Endothelial cell (in vitro differentiated cells): ENCODE measurements at regions not wholly inside any gene's neighbourhood (a gene's known extent, or its start where the extent isn't known, plus 50 kb on each side); places are given as distances from the start of the nearest gene placed in this dataset.

Experiments used
- DNase-seq: peaks from one replicate; pipeline ENCODE4 v3.0.0; 2021; ENCODE audit warnings: low spot score
- H3K27ac Mint-ChIP-seq: one replicate; pipeline ENCODE4 v1.8.0; 2021; ENCODE audit warnings: mixed read lengths, inconsistent platforms; ENCODE audit not compliant: unreplicated experiment
- H3K27me3 Mint-ChIP-seq: one replicate; pipeline ENCODE4 v1.8.0; 2021; ENCODE audit warnings: mild to moderate bottlenecking, moderate library complexity, mixed read lengths, inconsistent platforms; ENCODE audit not compliant: unreplicated experiment
- H3K36me3 Mint-ChIP-seq: one replicate; pipeline ENCODE4 v1.8.0; 2021; ENCODE audit warnings: mild to moderate bottlenecking, low read depth, mixed read lengths, inconsistent platforms; ENCODE audit not compliant: unreplicated experiment
- H3K4me1 Mint-ChIP-seq: one replicate; pipeline ENCODE4 v1.8.0; 2021; ENCODE audit warnings: mild to moderate bottlenecking, mixed read lengths, inconsistent platforms; ENCODE audit not compliant: unreplicated experiment
- H3K4me3 Mint-ChIP-seq: one replicate; pipeline ENCODE4 v1.8.0; 2021; ENCODE audit warnings: mild to moderate bottlenecking, mixed read lengths, inconsistent platforms; ENCODE audit not compliant: unreplicated experiment
- H3K9me3 Mint-ChIP-seq: one replicate; pipeline ENCODE4 v1.8.0; 2021; ENCODE audit warnings: mixed read lengths, inconsistent platforms; ENCODE audit not compliant: unreplicated experiment
- CTCF ChIP-seq: fragments of 200-600 bp; sonication (generic); IDR thresholded peaks from one replicate; pipeline ENCODE4 v1.5.0; 2021; ENCODE audit warnings: antibody characterized with exemption; ENCODE audit not compliant: unreplicated experiment

- Mint-ChIP-seq H3K9me3 (no peaks in the 10 kb centered on the region), H3K36me3 (no peaks in the 10 kb centered on the region), H3K27ac (no peak overlapping the region), H3K27me3 (peaks cover 2% of the 10 kb centered on the region), H3K4me3 (no peak overlapping the region), H3K4me1 (peaks cover 4% of the 10 kb centered on the region)
- no peak for TF ChIP-seq CTCF
- no peak for DNase-seq
Observed at GRCh38 chr3:71887256-71887655, 102.3 kb upstream of the PROK2 start.

GRCh38 chr3:71885006-71885405 is 100.1 kb upstream of the PROK2 start:
- no peaks in the 10 kb centered on the region for H3K36me3 Mint-ChIP-seq
- no peak for DNase-seq
- H3K9me3 Mint-ChIP-seq, result no peaks in the 10 kb centered on the region
- H3K4me3 Mint-ChIP-seq, result no peak overlapping the region
- no peak for TF ChIP-seq CTCF
- peaks cover 4% of the 10 kb centered on the region for H3K4me1 Mint-ChIP-seq
- H3K27ac Mint-ChIP-seq, result no peak overlapping the region
- H3K27me3 Mint-ChIP-seq, result peaks cover 2% of the 10 kb centered on the region

GRCh38 chr3:71881732-71882131 is 96.8 kb upstream of the PROK2 start:
- no peak for TF ChIP-seq CTCF
- Mint-ChIP-seq H3K27me3 (peaks cover 2% of the 10 kb centered on the region), H3K36me3 (no peaks in the 10 kb centered on the region), H3K9me3 (no peaks in the 10 kb centered on the region), H3K4me3 (no peak overlapping the region), H3K4me1 (peaks cover 11% of the 10 kb centered on the region), H3K27ac (no peak overlapping the region)
- no peak for DNase-seq

GRCh38 chr3:71881041-71881440 is 96.1 kb upstream of the PROK2 start:
- Mint-ChIP-seq H3K9me3 (no peaks in the 10 kb centered on the region), H3K4me1 (peaks cover 15% of the 10 kb centered on the region), H3K27ac (no peak overlapping the region), H3K36me3 (no peaks in the 10 kb centered on the region), H3K27me3 (peaks cover 4% of the 10 kb centered on the region), H3K4me3 (no peak overlapping the region)
- no peak for DNase-seq
- no peak for TF ChIP-seq CTCF

GRCh38 chr3:71879089-71879488 is 94.1 kb upstream of the PROK2 start:
- DNase-seq, result peak; percentile 14
- no peaks in the 10 kb centered on the region for H3K36me3 Mint-ChIP-seq
- peaks cover 15% of the 10 kb centered on the region for H3K4me1 Mint-ChIP-seq
- TF ChIP-seq CTCF, result no peak
- peaks cover 4% of the 10 kb centered on the region for H3K27me3 Mint-ChIP-seq
- H3K4me3 Mint-ChIP-seq, result no peak overlapping the region
- H3K27ac Mint-ChIP-seq, result no peak overlapping the region
- H3K9me3 Mint-ChIP-seq, result no peaks in the 10 kb centered on the region
